ENCODE measurements at regions not wholly inside any gene's neighbourhood (a gene's known extent, or its start where the extent isn't known, plus 50 kb on each side); places are given as distances from the start of the nearest gene placed in this dataset.

DNA sequence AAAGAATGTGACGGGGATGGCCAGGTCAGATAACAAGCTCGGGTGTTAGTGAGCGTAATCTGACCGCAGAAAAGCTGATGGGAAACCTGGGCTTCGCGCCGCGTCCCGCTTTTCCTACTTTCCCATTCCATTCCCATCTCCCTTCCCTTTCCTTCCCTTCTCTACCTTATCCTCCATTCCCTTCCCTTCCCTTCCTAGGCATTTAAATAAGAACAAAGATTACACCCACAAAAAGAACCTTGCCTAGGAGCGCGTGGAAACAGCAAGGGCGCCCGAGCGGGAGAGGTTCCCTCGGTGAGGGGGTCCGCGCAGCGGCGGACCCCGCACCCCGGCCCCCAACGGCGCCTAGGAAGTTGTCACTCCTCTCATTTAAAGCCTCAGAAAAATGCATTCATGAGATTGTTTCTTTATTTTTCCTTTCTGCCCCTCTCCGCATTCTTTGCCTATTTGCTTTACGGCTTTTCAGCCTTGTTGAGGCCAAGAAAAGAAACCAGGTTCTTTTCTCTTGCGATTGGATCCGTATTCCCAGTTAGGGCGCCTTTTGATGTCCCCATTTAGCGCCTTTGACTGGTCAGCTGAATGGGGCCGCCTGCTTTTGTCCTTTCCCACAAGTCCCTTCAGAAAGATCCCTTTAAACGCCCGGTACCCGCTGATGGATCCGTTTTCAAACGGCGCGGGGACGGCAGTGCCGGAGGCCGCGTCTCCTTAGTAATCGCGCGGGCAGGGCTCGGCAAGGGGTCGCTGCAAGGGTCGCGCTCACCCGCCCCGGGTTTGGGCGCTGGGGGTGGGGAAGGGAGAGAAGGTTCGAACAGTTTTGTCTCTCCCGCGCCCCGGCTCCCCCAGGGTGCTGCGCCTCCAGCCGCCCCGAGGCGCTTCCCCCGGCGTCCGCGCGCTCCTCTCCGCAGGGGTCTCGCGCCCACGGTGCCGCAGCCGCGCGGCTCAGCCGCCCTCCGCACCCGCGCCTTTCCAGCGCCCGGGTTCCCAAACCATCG is 54.1 kb upstream of the TMEM33 start:
- Histone ChIP-seq H3K9me3 (ENCODE audit: low read depth, low read length) (no peaks in the 10 kb centered on the region), H4K20me1 (ENCODE audit: insufficient read depth, low read length) (no peaks in the 10 kb centered on the region), H3K27ac (ENCODE audit: low read depth, low read length) (no peak overlapping the region), H3K4me2 (ENCODE audit: insufficient read depth, low read length) (peak overlapping the region; percentile 63), H3K36me3 (ENCODE audit: insufficient read depth, low read length) (no peaks in the 10 kb centered on the region), H3K4me1 (ENCODE audit: insufficient read depth, low read length) (peaks cover 6% of the 10 kb centered on the region), H3K27me3 (ENCODE audit: insufficient read depth, low read length) (peaks cover 63% of the 10 kb centered on the region), H2AFZ (ENCODE audit: low read length) (peak overlapping the region; percentile 51), H3K4me3 (ENCODE audit: insufficient read depth, low read length) (peak overlapping the region; percentile 43), H3K79me2 (ENCODE audit: insufficient read depth, low read length) (no peaks in the 10 kb centered on the region)
- TF ChIP-seq, protein P1, sequence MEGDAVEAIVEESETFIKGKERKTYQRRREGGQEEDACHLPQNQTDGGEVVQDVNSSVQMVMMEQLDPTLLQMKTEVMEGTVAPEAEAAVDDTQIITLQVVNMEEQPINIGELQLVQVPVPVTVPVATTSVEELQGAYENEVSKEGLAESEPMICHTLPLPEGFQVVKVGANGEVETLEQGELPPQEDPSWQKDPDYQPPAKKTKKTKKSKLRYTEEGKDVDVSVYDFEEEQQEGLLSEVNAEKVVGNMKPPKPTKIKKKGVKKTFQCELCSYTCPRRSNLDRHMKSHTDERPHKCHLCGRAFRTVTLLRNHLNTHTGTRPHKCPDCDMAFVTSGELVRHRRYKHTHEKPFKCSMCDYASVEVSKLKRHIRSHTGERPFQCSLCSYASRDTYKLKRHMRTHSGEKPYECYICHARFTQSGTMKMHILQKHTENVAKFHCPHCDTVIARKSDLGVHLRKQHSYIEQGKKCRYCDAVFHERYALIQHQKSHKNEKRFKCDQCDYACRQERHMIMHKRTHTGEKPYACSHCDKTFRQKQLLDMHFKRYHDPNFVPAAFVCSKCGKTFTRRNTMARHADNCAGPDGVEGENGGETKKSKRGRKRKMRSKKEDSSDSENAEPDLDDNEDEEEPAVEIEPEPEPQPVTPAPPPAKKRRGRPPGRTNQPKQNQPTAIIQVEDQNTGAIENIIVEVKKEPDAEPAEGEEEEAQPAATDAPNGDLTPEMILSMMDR (IDR thresholded peaks at IDR 0.05; ENCODE audit: extremely low read depth, low read depth, low read length) = no peak
- peak; percentile 88 for DNase-seq (ENCODE audit: insufficient read length, low spot score, missing footprints)

DNA sequence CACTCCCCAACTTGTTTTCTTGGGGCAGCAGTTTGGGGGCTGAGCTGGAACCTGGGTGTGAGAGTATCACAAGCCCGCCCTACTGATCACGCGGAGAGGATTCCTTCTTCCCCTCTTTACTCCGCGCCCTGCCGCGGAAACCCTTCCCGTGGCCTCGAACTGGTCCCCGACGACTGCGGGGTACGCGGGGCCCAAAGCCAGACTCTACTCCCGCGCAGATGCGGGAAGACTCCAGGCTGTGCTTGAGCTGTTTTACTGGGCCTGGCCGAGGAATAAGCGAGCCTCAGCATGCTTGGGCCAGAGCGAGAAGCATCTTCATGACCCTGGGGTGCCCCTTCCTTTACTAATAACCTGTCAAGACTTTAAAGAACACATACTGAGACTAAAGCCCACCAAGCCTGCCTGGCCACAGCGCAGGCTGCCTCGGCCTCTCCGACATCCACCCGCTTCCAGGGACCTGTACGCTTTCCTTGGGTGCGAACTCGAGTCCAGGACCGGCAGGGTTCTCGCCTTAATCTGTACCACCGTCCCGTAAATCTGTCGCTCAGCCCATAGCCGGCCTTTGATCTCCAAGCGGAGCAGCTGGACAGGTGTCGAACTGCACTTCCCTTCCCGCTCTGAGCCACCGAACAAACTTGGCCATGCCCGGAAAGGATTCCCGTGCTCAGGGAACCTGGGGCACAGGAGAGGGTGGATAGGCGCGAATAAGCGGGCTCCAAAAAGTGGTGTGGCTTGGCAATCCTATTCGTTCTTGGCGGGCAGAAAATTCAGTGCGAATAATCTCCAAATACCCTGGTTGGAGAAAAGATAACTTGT is 55.0 kb upstream of the TMEM33 start:
- Histone ChIP-seq H3K27ac (ENCODE audit: low read depth, low read length) (no peak overlapping the region), H3K4me2 (ENCODE audit: insufficient read depth, low read length) (no peak overlapping the region), H3K79me2 (ENCODE audit: insufficient read depth, low read length) (no peaks in the 10 kb centered on the region), H3K4me3 (ENCODE audit: insufficient read depth, low read length) (no peak overlapping the region), H4K20me1 (ENCODE audit: insufficient read depth, low read length) (no peaks in the 10 kb centered on the region), H3K9me3 (ENCODE audit: low read depth, low read length) (no peaks in the 10 kb centered on the region), H2AFZ (ENCODE audit: low read length) (no peak overlapping the region), H3K27me3 (ENCODE audit: insufficient read depth, low read length) (peaks cover 72% of the 10 kb centered on the region), H3K36me3 (ENCODE audit: insufficient read depth, low read length) (no peaks in the 10 kb centered on the region), H3K4me1 (ENCODE audit: insufficient read depth, low read length) (peaks cover 6% of the 10 kb centered on the region)
- TF ChIP-seq, protein P1 (IDR thresholded peaks at IDR 0.05; ENCODE audit: extremely low read depth, low read depth, low read length) = no peak
- DNase-seq (ENCODE audit: insufficient read length, low spot score, missing footprints) = no peak

GRCh38 chr4:41879552-41879951 is 55.7 kb upstream of the TMEM33 start:
- Histone ChIP-seq H3K27ac (ENCODE audit: low read depth, low read length) (no peak overlapping the region), H3K36me3 (ENCODE audit: insufficient read depth, low read length) (no peaks in the 10 kb centered on the region), H3K4me3 (ENCODE audit: insufficient read depth, low read length) (no peak overlapping the region), H3K79me2 (ENCODE audit: insufficient read depth, low read length) (no peaks in the 10 kb centered on the region), H3K4me1 (ENCODE audit: insufficient read depth, low read length) (peaks cover 6% of the 10 kb centered on the region), H3K9me3 (ENCODE audit: low read depth, low read length) (no peaks in the 10 kb centered on the region), H2AFZ (ENCODE audit: low read length) (no peak overlapping the region), H3K27me3 (ENCODE audit: insufficient read depth, low read length) (peaks cover 74% of the 10 kb centered on the region), H4K20me1 (ENCODE audit: insufficient read depth, low read length) (no peaks in the 10 kb centered on the region), H3K4me2 (ENCODE audit: insufficient read depth, low read length) (no peak overlapping the region)
- TF ChIP-seq, protein P1 (IDR thresholded peaks at IDR 0.05; ENCODE audit: extremely low read depth, low read depth, low read length) = no peak
- no peak for DNase-seq (ENCODE audit: insufficient read length, low spot score, missing footprints)
